GM18519 (cell line): ENCODE measurements at regions not wholly inside any gene's neighbourhood (a gene's known extent, or its start where the extent isn't known, plus 50 kb on each side); places are given as distances from the start of the nearest gene placed in this dataset.

Experiments
- ATAC-seq: cut with Tn5 transposase; IDR thresholded peaks from one replicate; pipeline ENCODE4 v1.9.1; 2021; ENCODE audit warnings: mild to moderate bottlenecking, moderate library complexity; ENCODE audit not compliant: unreplicated experiment, low FRiP score

- ATAC-seq, result no peak
These were observed 141.4 kb downstream of the MAFB start for GRCh38 chr20:40547483-40548091.

- ATAC-seq, result no peak
These were observed 143.6 kb downstream of the MAFB start for GRCh38 chr20:40545478-40545877.

GRCh38 chr20:40542065-40542464, 147.0 kb downstream of the MAFB start:
- ATAC-seq, result no peak

- ATAC-seq, result no peak
These were observed 148.9 kb downstream of the MAFB start for GRCh38 chr20:40540166-40540565.

- no peak for ATAC-seq
These were observed 150.9 kb downstream of the MAFB start for GRCh38 chr20:40538131-40538530.

- ATAC-seq, result no peak
These were observed 152.2 kb downstream of the MAFB start for GRCh38 chr20:40536808-40537207.

- no peak for ATAC-seq
These were observed 153.2 kb downstream of the MAFB start for GRCh38 chr20:40535816-40536215.

GRCh38 chr20:40532103-40532502, 156.9 kb downstream of the MAFB start:
- no peak for ATAC-seq

- ATAC-seq, result no peak
These were observed 163.7 kb downstream of the MAFB start for GRCh38 chr20:40525351-40525750.

- no peak for ATAC-seq
These were observed 165.0 kb downstream of the MAFB start for GRCh38 chr20:40524071-40524470.

- ATAC-seq, result no peak
These were observed 166.6 kb downstream of the MAFB start for GRCh38 chr20:40522405-40522804.

- no peak for ATAC-seq
These were observed 167.1 kb downstream of the MAFB start for GRCh38 chr20:40521962-40522361.

- ATAC-seq, result no peak
These were observed 169.1 kb downstream of the MAFB start for GRCh38 chr20:40519918-40520317.

GRCh38 chr20:40512994-40513393, 176.0 kb downstream of the MAFB start:
- no peak for ATAC-seq

- ATAC-seq, result no peak
These were observed 176.4 kb downstream of the MAFB start for GRCh38 chr20:40512591-40512990.

- ATAC-seq, result no peak
These were observed 177.6 kb downstream of the MAFB start for GRCh38 chr20:40511478-40511877.

GRCh38 chr20:40510622-40511021, 178.4 kb downstream of the MAFB start:
- no peak for ATAC-seq

- no peak for ATAC-seq
These were observed 180.2 kb downstream of the MAFB start for GRCh38 chr20:40508821-40509220.

- ATAC-seq, result no peak
These were observed 182.5 kb downstream of the MAFB start for GRCh38 chr20:40506537-40506939.

- ATAC-seq, result no peak
These were observed 185.9 kb downstream of the MAFB start for GRCh38 chr20:40503119-40503518.

GRCh38 chr20:40502576-40502975, 186.5 kb downstream of the MAFB start:
- no peak for ATAC-seq

GRCh38 chr20:40499391-40499790, 189.6 kb downstream of the MAFB start:
- ATAC-seq, result no peak
